ENCODE measurements at regions not wholly inside any gene's neighbourhood (a gene's known extent, or its start where the extent isn't known, plus 50 kb on each side); places are given as distances from the start of the nearest gene placed in this dataset.

GRCh38 chr12:59164991-59165718, 244.9 kb upstream of the LRIG3 start:
- Mint-ChIP-seq H3K4me1 (no peaks in the 10 kb centered on the region), H3K27ac (no peak overlapping the region)
- DNase-seq: no peak

GRCh38 chr12:59164226-59164625, 243.9 kb upstream of the LRIG3 start:
- Mint-ChIP-seq H3K4me3 (no peak overlapping the region), H3K4me1 (no peaks in the 10 kb centered on the region), H3K36me3 (no peaks in the 10 kb centered on the region), H3K27ac (no peak overlapping the region), H3K27me3 (ENCODE audit: low read depth in 3 of 3) (no peaks in the 10 kb centered on the region), H3K9me3 (peaks cover 0 to 10% (median 2%) of the 10 kb centered on the region in 6 donors)
- DNase-seq: no peak

More at GRCh38 chr12:59164991-59165718, 244.9 kb upstream of the LRIG3 start:
- no peaks in the 10 kb centered on the region for H3K36me3 Mint-ChIP-seq
- peaks cover 0 to 10% (median 2%) of the 10 kb centered on the region in 6 donors for H3K9me3 Mint-ChIP-seq
- H3K27me3 Mint-ChIP-seq (ENCODE audit: low read depth in 3 of 3): no peaks in the 10 kb centered on the region
- no peak overlapping the region for H3K4me3 Mint-ChIP-seq

- no peaks in the 10 kb centered on the region for H3K27me3 Mint-ChIP-seq (ENCODE audit: low read depth in 3 of 3)
- no peaks in the 10 kb centered on the region for H3K4me1 Mint-ChIP-seq
- H3K36me3 Mint-ChIP-seq: no peaks in the 10 kb centered on the region
- DNase-seq: no peak
- H3K27ac Mint-ChIP-seq: no peak overlapping the region
- no peak overlapping the region for H3K4me3 Mint-ChIP-seq
- H3K9me3 Mint-ChIP-seq: peaks cover 0 to 32% (median 3%) of the 10 kb centered on the region in 6 donors
Observed at GRCh38 chr12:59158681-59159080, 238.4 kb upstream of the LRIG3 start.

GRCh38 chr12:59158066-59158465, 237.8 kb upstream of the LRIG3 start:
- Mint-ChIP-seq H3K4me1 (no peaks in the 10 kb centered on the region), H3K36me3 (no peaks in the 10 kb centered on the region), H3K27me3 (ENCODE audit: low read depth in 3 of 3) (no peaks in the 10 kb centered on the region), H3K9me3 (peaks cover 0 to 29% (median 3%) of the 10 kb centered on the region in 6 donors), H3K4me3 (no peak overlapping the region), H3K27ac (no peak overlapping the region)
- DNase-seq: no peak

- Mint-ChIP-seq H3K9me3 (peaks cover 2 to 23% (median 4%) of the 10 kb centered on the region in 6 donors), H3K27me3 (ENCODE audit: low read depth in 3 of 3) (peaks cover 0 to 2% (median 0%) of the 10 kb centered on the region in 3 donors), H3K4me3 (no peak overlapping the region), H3K27ac (no peak overlapping the region), H3K36me3 (no peaks in the 10 kb centered on the region), H3K4me1 (no peaks in the 10 kb centered on the region)
- no peak for DNase-seq
Observed at GRCh38 chr12:59155448-59155847, 235.1 kb upstream of the LRIG3 start.

- Mint-ChIP-seq H3K4me1 (no peaks in the 10 kb centered on the region), H3K9me3 (peaks cover 3 to 17% (median 6%) of the 10 kb centered on the region in 6 donors), H3K27ac (no peak overlapping the region), H3K36me3 (no peaks in the 10 kb centered on the region), H3K4me3 (no peak overlapping the region), H3K27me3 (ENCODE audit: low read depth in 3 of 3) (peaks cover 0 to 2% (median 0%) of the 10 kb centered on the region in 3 donors)
- no peak for DNase-seq
Observed at GRCh38 chr12:59151243-59151642, 230.9 kb upstream of the LRIG3 start.

- H3K27ac Mint-ChIP-seq: no peak overlapping the region
- peaks cover 3 to 17% (median 4%) of the 10 kb centered on the region in 6 donors for H3K9me3 Mint-ChIP-seq
- H3K36me3 Mint-ChIP-seq: no peaks in the 10 kb centered on the region
- H3K4me1 Mint-ChIP-seq: no peaks in the 10 kb centered on the region
- H3K27me3 Mint-ChIP-seq (ENCODE audit: low read depth in 3 of 3): peaks cover 0 to 2% (median 0%) of the 10 kb centered on the region in 3 donors
- no peak for DNase-seq
- H3K4me3 Mint-ChIP-seq: no peak overlapping the region
Observed at GRCh38 chr12:59149995-59150642, 229.8 kb upstream of the LRIG3 start.

GRCh38 chr12:59147791-59148190, 227.5 kb upstream of the LRIG3 start:
- Mint-ChIP-seq H3K36me3 (no peaks in the 10 kb centered on the region), H3K4me1 (no peaks in the 10 kb centered on the region), H3K27ac (no peak overlapping the region), H3K4me3 (no peak overlapping the region), H3K27me3 (ENCODE audit: low read depth in 3 of 3) (peaks cover 0 to 2% (median 1%) of the 10 kb centered on the region in 3 donors), H3K9me3 (peaks cover 0 to 17% (median 6%) of the 10 kb centered on the region in 6 donors)
- DNase-seq: no peak

- Mint-ChIP-seq H3K9me3 (peaks cover 0 to 10% (median 0%) of the 10 kb centered on the region in 6 donors), H3K27ac (no peak overlapping the region), H3K36me3 (no peaks in the 10 kb centered on the region), H3K27me3 (ENCODE audit: low read depth in 3 of 3) (peaks cover 0 to 1% (median 0%) of the 10 kb centered on the region in 3 donors), H3K4me3 (no peak overlapping the region), H3K4me1 (no peaks in the 10 kb centered on the region)
- DNase-seq: no peak
Observed at GRCh38 chr12:59142183-59142790, 222.0 kb upstream of the LRIG3 start.

GRCh38 chr12:59134750-59135149, 214.4 kb upstream of the LRIG3 start:
- H3K27ac Mint-ChIP-seq: no peak overlapping the region
- DNase-seq: no peak
- H3K9me3 Mint-ChIP-seq: peaks cover 0 to 11% (median 3%) of the 10 kb centered on the region in 6 donors
- no peaks in the 10 kb centered on the region for H3K36me3 Mint-ChIP-seq
- no peak overlapping the region for H3K4me3 Mint-ChIP-seq
- H3K27me3 Mint-ChIP-seq (ENCODE audit: low read depth in 3 of 3): no peaks in the 10 kb centered on the region
- H3K4me1 Mint-ChIP-seq: no peaks in the 10 kb centered on the region

- no peaks in the 10 kb centered on the region for H3K36me3 Mint-ChIP-seq
- no peak overlapping the region for H3K4me3 Mint-ChIP-seq
- H3K4me1 Mint-ChIP-seq: no peaks in the 10 kb centered on the region
- no peaks in the 10 kb centered on the region for H3K27me3 Mint-ChIP-seq (ENCODE audit: low read depth in 3 of 3)
- peaks cover 0 to 11% (median 4%) of the 10 kb centered on the region in 6 donors for H3K9me3 Mint-ChIP-seq
- H3K27ac Mint-ChIP-seq: no peak overlapping the region
- no peak for DNase-seq
Observed at GRCh38 chr12:59131462-59131861, 211.2 kb upstream of the LRIG3 start.

GRCh38 chr12:59122784-59123183, 202.5 kb upstream of the LRIG3 start:
- no peak overlapping the region for H3K4me3 Mint-ChIP-seq
- H3K27me3 Mint-ChIP-seq (ENCODE audit: low read depth in 3 of 3): peaks cover 0 to 2% (median 2%) of the 10 kb centered on the region in 3 donors
- no peaks in the 10 kb centered on the region for H3K36me3 Mint-ChIP-seq
- no peak for DNase-seq
- H3K27ac Mint-ChIP-seq: no peak overlapping the region
- H3K4me1 Mint-ChIP-seq: no peaks in the 10 kb centered on the region
- H3K9me3 Mint-ChIP-seq: peaks cover 4 to 13% (median 7%) of the 10 kb centered on the region in 6 donors

GRCh38 chr12:59121451-59121850, 201.1 kb upstream of the LRIG3 start:
- peaks cover 0 to 2% (median 2%) of the 10 kb centered on the region in 3 donors for H3K27me3 Mint-ChIP-seq (ENCODE audit: low read depth in 3 of 3)
- H3K9me3 Mint-ChIP-seq: peaks cover 4 to 13% (median 7%) of the 10 kb centered on the region in 6 donors
- no peaks in the 10 kb centered on the region for H3K4me1 Mint-ChIP-seq
- no peaks in the 10 kb centered on the region for H3K36me3 Mint-ChIP-seq
- no peak overlapping the region for H3K27ac Mint-ChIP-seq
- DNase-seq: no peak
- H3K4me3 Mint-ChIP-seq: no peak overlapping the region

GRCh38 chr12:59119676-59120075, 199.4 kb upstream of the LRIG3 start:
- Mint-ChIP-seq H3K27ac (no peak overlapping the region), H3K9me3 (peaks cover 2 to 8% (median 3%) of the 10 kb centered on the region in 6 donors), H3K36me3 (no peaks in the 10 kb centered on the region), H3K27me3 (ENCODE audit: low read depth in 3 of 3) (peaks cover 0 to 2% (median under 1%) of the 10 kb centered on the region in 3 donors), H3K4me3 (no peak overlapping the region), H3K4me1 (no peaks in the 10 kb centered on the region)
- DNase-seq: no peak
